ENCODE measurements at regions not wholly inside any gene's neighbourhood (a gene's known extent, or its start where the extent isn't known, plus 50 kb on each side); places are given as distances from the start of the nearest gene placed in this dataset.

- DNase-seq = no peak
These were observed 452.0 kb downstream of the PRKD1 start for GRCh38 chr14:29475641-29476040.

- no peak for DNase-seq
These were observed 441.5 kb downstream of the PRKD1 start for GRCh38 chr14:29486132-29486531.

GRCh38 chr14:29489911-29490425 is 437.7 kb downstream of the PRKD1 start:
- no peak for DNase-seq

GRCh38 chr14:29493849-29494248 is 433.8 kb downstream of the PRKD1 start:
- no peak for DNase-seq

- DNase-seq = no peak
These were observed 433.3 kb downstream of the PRKD1 start for GRCh38 chr14:29494312-29494711.

- DNase-seq = no peak
These were observed 423.7 kb downstream of the PRKD1 start for GRCh38 chr14:29503903-29504302.

- peak; percentile 38 for DNase-seq
These were observed 409.3 kb downstream of the PRKD1 start for GRCh38 chr14:29518335-29518734.

- peak; percentile 69 for DNase-seq
These were observed 406.0 kb downstream of the PRKD1 start for GRCh38 chr14:29521526-29522137.
